Stimulated activated CD4-positive, alpha-beta T cell treated with anti-CD3 and anti-CD28 coated beads, Interleukin-2, amount 100 ng/mL, for 48 hours (primary cell): ENCODE measurements at regions not wholly inside any gene's neighbourhood (a gene's known extent, or its start where the extent isn't known, plus 50 kb on each side); places are given as distances from the start of the nearest gene placed in this dataset.

Source experiments
- DNase-seq, 2 donors: peaks; one replicate each; pipeline ENCODE4 v3.0.0-alpha.2; 2020

GRCh38 chr10:35752469-35753461, 110.7 kb upstream of the FZD8 start:
- DNase-seq, result no peak

- no peak for DNase-seq
Measured at GRCh38 chr10:35751347-35751746, 109.3 kb upstream of the FZD8 start.

- DNase-seq, result no peak
Measured at GRCh38 chr10:35749230-35749629, 107.1 kb upstream of the FZD8 start.

GRCh38 chr10:35745617-35746403, 103.7 kb upstream of the FZD8 start:
- no peak for DNase-seq

- no peak for DNase-seq
Measured at GRCh38 chr10:35743851-35744250, 101.8 kb upstream of the FZD8 start.

- DNase-seq, result no peak
Measured at GRCh38 chr10:35743351-35743750, 101.3 kb upstream of the FZD8 start.

GRCh38 chr10:35739998-35740397, 97.9 kb upstream of the FZD8 start:
- no peak for DNase-seq

- DNase-seq, result no peak
Measured at GRCh38 chr10:35735412-35735811, 93.3 kb upstream of the FZD8 start.

GRCh38 chr10:35731828-35732227, 89.7 kb upstream of the FZD8 start:
- no peak for DNase-seq

- DNase-seq, result no peak
Measured at GRCh38 chr10:35728341-35728740, 86.2 kb upstream of the FZD8 start.

GRCh38 chr10:35726846-35727245, 84.8 kb upstream of the FZD8 start:
- no peak for DNase-seq

GRCh38 chr10:35723992-35724391, 81.9 kb upstream of the FZD8 start:
- no peak for DNase-seq

GRCh38 chr10:35723059-35723458, 81.0 kb upstream of the FZD8 start:
- DNase-seq, result no peak

GRCh38 chr10:35722636-35723035, 80.5 kb upstream of the FZD8 start:
- DNase-seq, result no peak

GRCh38 chr10:35722226-35722625, 80.1 kb upstream of the FZD8 start:
- no peak for DNase-seq

GRCh38 chr10:35720366-35720765, 78.3 kb upstream of the FZD8 start:
- no peak for DNase-seq

GRCh38 chr10:35716776-35717175, 74.7 kb upstream of the FZD8 start:
- DNase-seq, result no peak

GRCh38 chr10:35712486-35712885, 70.4 kb upstream of the FZD8 start:
- no peak for DNase-seq

- no peak for DNase-seq
Measured at GRCh38 chr10:35711615-35712411, 69.7 kb upstream of the FZD8 start.

- DNase-seq, result no peak
Measured at GRCh38 chr10:35707642-35708425, 65.7 kb upstream of the FZD8 start.

- DNase-seq, result no peak
Measured at GRCh38 chr10:35706959-35707358, 64.9 kb upstream of the FZD8 start.

- no peak for DNase-seq
Measured at GRCh38 chr10:35705671-35706070, 63.6 kb upstream of the FZD8 start.
